Fibroblast of pulmonary artery (primary cell): ENCODE measurements at regions not wholly inside any gene's neighbourhood (a gene's known extent, or its start where the extent isn't known, plus 50 kb on each side); places are given as distances from the start of the nearest gene placed in this dataset.

Experiments
- DNase-seq: peaks from one replicate; pipeline ENCODE4 v3.0.0-alpha.2; 2010; ENCODE audit warnings: low read depth
- H3K4me3 ChIP-seq: replicated peaks from 2 replicates; pipeline ENCODE4 v1.5.1; 2011; ENCODE audit warnings: low read depth, mild to moderate bottlenecking, control low read depth, low read length, moderate library complexity
- CTCF ChIP-seq: IDR thresholded peaks from 2 replicates; pipeline ENCODE4 v1.5.1; 2011; ENCODE audit warnings: mild to moderate bottlenecking, control low read depth, low read length, inconsistent platforms; ENCODE audit errors: missing control alignments

DNA sequence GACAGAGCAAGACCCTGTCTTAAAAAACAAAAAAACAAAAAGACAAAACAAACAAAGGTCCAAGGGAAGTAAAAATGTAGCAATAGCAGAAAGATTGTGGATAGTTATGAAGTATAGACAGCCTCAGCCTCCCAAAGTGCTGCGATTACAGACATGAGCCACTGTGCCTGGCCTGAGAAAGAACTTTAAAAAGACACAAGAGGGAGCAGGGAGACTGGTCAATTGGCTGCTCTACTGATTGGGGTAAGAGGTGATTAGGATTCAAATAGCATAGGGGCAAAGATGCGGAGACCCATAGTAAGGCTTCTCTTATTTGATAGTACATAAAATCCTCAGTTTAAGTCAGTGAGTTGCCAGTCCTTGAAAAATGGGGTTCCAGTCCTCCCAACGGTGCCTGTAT is 518.2 kb upstream of the GOT2 start:
- no peak overlapping the region for H3K4me3 ChIP-seq
- no peak for TF ChIP-seq CTCF
- DNase-seq, result no peak

DNA sequence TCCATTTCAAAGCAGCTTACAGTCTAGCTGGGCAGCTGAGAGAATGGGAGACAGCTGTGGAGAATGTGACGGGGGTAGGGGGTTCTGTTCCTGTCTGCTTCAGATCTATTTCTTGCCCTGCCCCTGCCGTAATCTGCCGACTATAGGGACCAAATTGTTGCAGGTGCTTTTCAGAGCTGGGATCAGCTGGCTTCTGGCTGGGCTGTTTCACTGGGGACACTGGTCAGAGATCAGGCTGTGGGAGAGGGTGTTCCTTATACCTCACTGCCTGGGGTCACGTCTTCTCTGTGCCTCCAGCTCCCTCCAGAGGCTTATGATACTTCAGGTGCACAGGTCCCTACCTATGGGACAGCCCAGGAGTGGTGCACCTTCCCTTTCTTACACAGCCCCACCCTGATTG is 514.9 kb upstream of the GOT2 start:
- H3K4me3 ChIP-seq, result no peak overlapping the region
- no peak for TF ChIP-seq CTCF
- no peak for DNase-seq

- TF ChIP-seq CTCF, result no peak
- no peak overlapping the region for H3K4me3 ChIP-seq
- DNase-seq, result no peak
These were observed 508.4 kb upstream of the GOT2 start for GRCh38 chr16:59242556-59242955.

DNA sequence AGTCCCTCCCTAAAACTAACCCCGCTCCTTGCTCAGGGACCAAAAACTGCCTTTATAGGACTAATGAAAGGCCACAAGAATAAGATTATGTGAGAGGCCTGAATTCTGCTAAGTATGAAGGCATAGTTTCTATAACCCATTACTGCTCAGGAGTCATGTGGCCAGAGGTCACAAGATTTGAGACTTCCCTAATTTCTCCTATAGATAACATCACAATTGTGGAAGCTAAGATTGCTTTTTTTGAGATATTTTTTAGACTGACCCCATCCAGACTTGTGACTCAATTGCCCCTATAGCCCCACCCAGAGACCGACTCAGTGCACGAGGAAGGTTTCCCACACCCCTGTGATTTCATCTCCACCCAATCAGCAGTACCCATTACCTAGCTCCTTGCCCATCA is 504.1 kb upstream of the GOT2 start:
- no peak overlapping the region for H3K4me3 ChIP-seq
- DNase-seq, result no peak

DNA sequence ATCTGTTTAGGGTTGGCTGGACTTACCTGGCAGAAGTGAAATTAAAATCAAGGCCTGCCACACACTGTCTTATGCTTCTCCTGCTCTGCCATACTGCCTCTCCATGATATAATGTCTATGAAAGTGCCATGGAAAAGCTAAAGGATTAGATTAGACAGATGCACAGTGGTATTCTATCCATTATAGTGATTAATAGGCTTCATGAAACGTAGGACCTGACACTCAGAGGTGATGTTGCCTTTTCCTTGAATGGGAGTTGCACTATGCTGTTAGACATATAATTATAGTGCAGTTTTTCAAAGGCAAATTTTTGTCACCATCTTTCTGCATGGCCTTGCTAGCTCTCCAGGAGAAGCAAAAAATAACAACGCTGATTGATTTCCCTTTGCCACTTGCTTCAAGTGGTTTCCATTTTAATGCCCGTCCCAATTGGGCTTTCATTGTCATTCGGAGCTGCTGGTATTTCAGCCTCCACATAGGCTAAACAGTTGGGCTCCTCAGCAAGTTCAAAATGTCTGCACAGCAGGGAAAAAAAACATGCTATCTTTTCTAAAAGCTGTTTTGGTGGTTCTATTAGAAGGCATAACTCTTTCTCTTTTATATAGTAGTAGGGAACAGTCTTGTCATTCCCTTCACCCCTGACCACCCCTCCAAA is 502.8 kb upstream of the GOT2 start:
- no peak overlapping the region for H3K4me3 ChIP-seq
- no peak for TF ChIP-seq CTCF
- no peak for DNase-seq

More for the DNA sequence above, 504.1 kb upstream of the GOT2 start:
- TF ChIP-seq CTCF, result no peak

GRCh38 chr16:59224401-59224800 is 490.3 kb upstream of the GOT2 start:
- DNase-seq, result no peak
- H3K4me3 ChIP-seq, result no peak overlapping the region
- no peak for TF ChIP-seq CTCF

- DNase-seq, result no peak
- no peak overlapping the region for H3K4me3 ChIP-seq
- TF ChIP-seq CTCF, result no peak
These were observed 485.9 kb upstream of the GOT2 start for GRCh38 chr16:59220011-59220410.
